Lower leg skin (tissue), 3 donors: ENCODE measurements at regions not wholly inside any gene's neighbourhood (a gene's known extent, or its start where the extent isn't known, plus 50 kb on each side); places are given as distances from the start of the nearest gene placed in this dataset.

Experiments
- POLR2A ChIP-seq, 2 donors: fragments of 450-650 bp; IDR thresholded peaks; one replicate each; pipeline ENCODE4 v1.6.1; 2016 to 2017; ENCODE audit warnings: antibody characterized with exemption in 2 of 2, mild to moderate bottlenecking in 1 of 2, moderate library complexity in 1 of 2
- TF ChIP-seq, protein P1 (sequence below), 3 donors: fragments of 450-650 bp; IDR thresholded peaks; one replicate each; pipeline ENCODE4 v1.5.1; 2016; ENCODE audit warnings: antibody characterized with exemption in 3 of 3, mild to moderate bottlenecking in 3 of 3, moderate library complexity in 2 of 3

DNA sequence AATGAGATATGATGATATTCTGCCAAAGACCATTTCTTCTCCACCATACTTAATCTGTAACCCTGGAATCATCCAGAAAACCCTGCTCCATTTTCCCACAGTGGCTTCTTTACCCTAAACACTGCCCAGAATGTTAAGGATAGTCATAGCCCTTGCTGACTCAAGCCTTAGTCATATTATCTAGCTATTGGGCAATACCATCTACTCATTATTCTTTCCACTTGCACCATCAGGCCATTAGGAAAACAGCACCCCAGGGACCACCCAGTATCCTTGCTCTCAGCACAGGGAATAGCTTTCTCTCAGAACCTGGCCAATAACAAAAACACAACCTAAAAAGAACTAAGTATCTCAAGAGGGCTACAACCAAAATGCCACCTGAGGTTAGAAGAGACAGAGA is 445.7 kb upstream of the SLC14A2 start:
- no peak for TF ChIP-seq POLR2A (IDR thresholded peaks at IDR 0.05)
- TF ChIP-seq, protein P1, sequence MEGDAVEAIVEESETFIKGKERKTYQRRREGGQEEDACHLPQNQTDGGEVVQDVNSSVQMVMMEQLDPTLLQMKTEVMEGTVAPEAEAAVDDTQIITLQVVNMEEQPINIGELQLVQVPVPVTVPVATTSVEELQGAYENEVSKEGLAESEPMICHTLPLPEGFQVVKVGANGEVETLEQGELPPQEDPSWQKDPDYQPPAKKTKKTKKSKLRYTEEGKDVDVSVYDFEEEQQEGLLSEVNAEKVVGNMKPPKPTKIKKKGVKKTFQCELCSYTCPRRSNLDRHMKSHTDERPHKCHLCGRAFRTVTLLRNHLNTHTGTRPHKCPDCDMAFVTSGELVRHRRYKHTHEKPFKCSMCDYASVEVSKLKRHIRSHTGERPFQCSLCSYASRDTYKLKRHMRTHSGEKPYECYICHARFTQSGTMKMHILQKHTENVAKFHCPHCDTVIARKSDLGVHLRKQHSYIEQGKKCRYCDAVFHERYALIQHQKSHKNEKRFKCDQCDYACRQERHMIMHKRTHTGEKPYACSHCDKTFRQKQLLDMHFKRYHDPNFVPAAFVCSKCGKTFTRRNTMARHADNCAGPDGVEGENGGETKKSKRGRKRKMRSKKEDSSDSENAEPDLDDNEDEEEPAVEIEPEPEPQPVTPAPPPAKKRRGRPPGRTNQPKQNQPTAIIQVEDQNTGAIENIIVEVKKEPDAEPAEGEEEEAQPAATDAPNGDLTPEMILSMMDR (IDR thresholded peaks at IDR 0.05) = no peak
